ENCODE measurements at regions not wholly inside any gene's neighbourhood (a gene's known extent, or its start where the extent isn't known, plus 50 kb on each side); places are given as distances from the start of the nearest gene placed in this dataset.
"Not testable (repeated sequence)": the region's sequence is repeated elsewhere in the genome, so short reads cannot be mapped to it uniquely, and the experiment has no call there.

DNA sequence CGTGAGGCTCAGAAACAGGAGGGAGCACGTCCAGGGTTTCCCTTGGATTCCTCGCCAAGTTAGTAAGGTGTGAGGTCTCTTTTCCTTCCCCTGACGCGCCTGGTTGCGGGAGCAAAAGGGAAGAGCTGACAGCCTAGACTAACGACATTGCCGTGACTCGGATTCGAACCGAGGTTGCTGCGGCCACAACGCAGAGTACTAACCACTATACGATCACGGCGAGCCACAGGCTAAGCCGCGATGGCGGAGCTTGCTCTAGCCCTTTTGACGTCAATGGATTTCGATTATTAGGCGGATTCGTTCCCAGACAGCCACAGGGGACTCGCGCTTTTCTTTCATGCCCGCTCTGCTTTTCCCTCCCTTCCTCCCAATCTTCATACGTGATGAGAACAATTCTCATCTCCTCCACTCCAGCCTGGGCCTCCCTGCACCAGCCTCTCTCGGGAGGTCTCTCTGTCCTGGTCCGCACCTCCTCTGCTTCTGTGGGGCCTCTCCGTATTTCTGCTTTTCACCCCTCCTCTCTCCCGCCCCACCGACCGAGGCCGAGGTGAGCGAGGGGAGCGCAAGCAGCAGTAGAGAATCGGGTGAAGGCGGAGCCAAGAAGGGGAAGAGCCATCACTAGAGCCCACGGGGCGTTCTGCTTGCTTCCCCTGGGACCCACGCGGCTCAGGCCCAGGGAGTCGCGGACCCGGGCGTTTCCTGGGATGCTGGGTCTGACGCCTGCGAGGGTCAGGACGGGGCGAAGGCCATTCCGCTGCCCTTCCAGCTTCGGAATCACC is 150.7 kb upstream of the NBPF11 start:
- H3K4me3 ChIP-seq (ENCODE audit: low read depth in 1 of 2, low read length in 2 of 2): peak overlapping the region in 1 of 2 donors; percentile 41

DNA sequence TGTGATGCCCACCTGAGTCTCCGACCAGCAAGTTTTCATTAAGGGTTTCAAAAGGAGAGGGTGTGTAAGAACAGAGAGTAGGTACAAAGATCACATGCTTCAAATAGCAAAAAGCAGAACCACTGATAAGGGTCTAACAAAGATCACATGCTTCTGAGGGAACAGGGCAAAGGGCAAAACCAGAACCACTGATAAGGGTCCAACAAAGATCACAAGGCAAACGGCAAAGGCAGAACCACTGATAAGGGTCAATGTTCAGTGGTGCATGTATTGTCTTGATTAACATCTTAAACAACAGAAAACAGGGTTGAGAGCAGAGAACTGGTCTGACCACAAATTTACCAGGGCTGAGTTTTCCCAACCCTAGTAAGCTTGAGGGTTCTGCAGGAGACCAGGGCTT is 145.8 kb upstream of the NBPF11 start:
- H3K9ac ChIP-seq (ENCODE audit: low read length); H3K4me1 ChIP-seq (ENCODE audit: insufficient read depth, low read length); H3K9me3 ChIP-seq (ENCODE audit: low read length); H3K4me3 ChIP-seq (ENCODE audit: low read depth in 1 of 2, low read length in 2 of 2); H3K36me3 ChIP-seq (ENCODE audit: insufficient read depth, low read length); H3K27me3 ChIP-seq (ENCODE audit: control insufficient read depth in 1 of 2, insufficient read depth in 2 of 2, low read length in 2 of 2); H3K27ac ChIP-seq (ENCODE audit: low read depth, low read length): not testable (repeated sequence)

More for the DNA sequence above, 150.7 kb upstream of the NBPF11 start:
- H3K27ac ChIP-seq (ENCODE audit: low read depth, low read length); H3K36me3 ChIP-seq (ENCODE audit: insufficient read depth, low read length); H3K4me1 ChIP-seq (ENCODE audit: insufficient read depth, low read length); H3K9me3 ChIP-seq (ENCODE audit: low read length); H3K9ac ChIP-seq (ENCODE audit: low read length): not testable (repeated sequence)
- peaks cover 5 to 12% of the 10 kb centered on the region in 2 donors for H3K27me3 ChIP-seq (ENCODE audit: control insufficient read depth in 1 of 2, insufficient read depth in 2 of 2, low read length in 2 of 2)

DNA sequence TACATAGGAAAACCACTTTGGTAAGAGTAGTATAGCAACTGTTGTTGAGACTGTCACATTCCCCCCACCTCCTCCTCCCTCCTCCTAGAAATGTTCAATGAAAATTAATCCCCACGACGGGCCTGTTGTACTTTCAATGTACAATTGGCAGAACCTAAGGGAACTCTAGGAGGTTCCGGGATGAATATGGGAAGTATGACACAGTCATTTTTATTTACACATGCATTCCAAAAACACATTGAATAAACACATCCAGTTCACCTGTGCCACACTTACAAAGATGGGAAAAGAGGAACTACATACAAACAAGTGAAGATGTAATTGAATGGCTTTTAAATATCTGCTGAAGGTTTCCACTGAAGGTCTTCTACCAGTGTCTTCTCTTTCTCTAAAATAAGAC is 144.4 kb upstream of the NBPF11 start:
- no peak overlapping the region for H3K27ac ChIP-seq (ENCODE audit: low read depth, low read length)
- H3K9me3 ChIP-seq (ENCODE audit: low read length): no peaks in the 10 kb centered on the region
- H3K4me3 ChIP-seq (ENCODE audit: low read depth in 1 of 2, low read length in 2 of 2): no peak overlapping the region
- no peaks in the 10 kb centered on the region for H3K36me3 ChIP-seq (ENCODE audit: insufficient read depth, low read length)
- no peak overlapping the region for H3K9ac ChIP-seq (ENCODE audit: low read length)
- peaks cover 0 to 3% of the 10 kb centered on the region in 2 donors for H3K27me3 ChIP-seq (ENCODE audit: control insufficient read depth in 1 of 2, insufficient read depth in 2 of 2, low read length in 2 of 2)
- no peaks in the 10 kb centered on the region for H3K4me1 ChIP-seq (ENCODE audit: insufficient read depth, low read length)

DNA sequence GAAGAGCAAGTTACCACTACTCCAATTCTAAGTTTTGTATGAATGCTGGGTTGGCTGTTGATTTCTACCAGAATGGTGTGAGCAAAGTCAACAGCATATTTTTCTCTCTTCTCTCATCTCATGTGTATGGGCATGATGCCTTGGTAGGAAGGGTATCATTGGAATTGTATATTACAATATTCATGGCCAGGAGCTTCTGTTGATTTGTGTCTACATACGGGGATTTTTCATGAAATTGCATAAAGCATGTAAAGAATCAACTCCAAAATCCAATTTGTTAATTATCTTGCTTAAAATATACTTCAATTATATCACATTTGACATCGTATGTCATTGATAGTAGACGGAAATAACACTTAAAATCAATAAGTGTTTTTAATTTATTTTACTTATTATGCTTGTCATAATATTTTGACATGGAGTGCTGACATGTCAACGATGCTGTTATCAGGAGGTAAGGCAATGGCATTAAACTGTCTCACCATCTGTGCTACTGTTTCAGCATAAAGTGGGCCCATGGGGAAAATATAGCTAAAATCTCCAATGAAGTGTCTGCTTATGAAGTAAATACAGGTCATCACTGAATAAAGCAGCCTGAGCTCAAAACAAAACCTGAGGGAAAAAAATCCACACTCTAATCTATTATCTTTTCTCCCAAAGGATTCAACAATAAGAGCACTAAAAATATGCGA is 142.2 kb upstream of the NBPF11 start:
- Histone ChIP-seq H3K27ac (ENCODE audit: low read depth, low read length) (no peak overlapping the region), H3K36me3 (ENCODE audit: insufficient read depth, low read length) (no peaks in the 10 kb centered on the region), H3K4me1 (ENCODE audit: insufficient read depth, low read length) (no peaks in the 10 kb centered on the region), H3K9ac (ENCODE audit: low read length) (no peak overlapping the region), H3K27me3 (ENCODE audit: control insufficient read depth in 1 of 2, insufficient read depth in 2 of 2, low read length in 2 of 2) (peaks cover 0 to 3% of the 10 kb centered on the region in 2 donors), H3K4me3 (ENCODE audit: low read depth in 1 of 2, low read length in 2 of 2) (no peak overlapping the region), H3K9me3 (ENCODE audit: low read length) (no peaks in the 10 kb centered on the region)

DNA sequence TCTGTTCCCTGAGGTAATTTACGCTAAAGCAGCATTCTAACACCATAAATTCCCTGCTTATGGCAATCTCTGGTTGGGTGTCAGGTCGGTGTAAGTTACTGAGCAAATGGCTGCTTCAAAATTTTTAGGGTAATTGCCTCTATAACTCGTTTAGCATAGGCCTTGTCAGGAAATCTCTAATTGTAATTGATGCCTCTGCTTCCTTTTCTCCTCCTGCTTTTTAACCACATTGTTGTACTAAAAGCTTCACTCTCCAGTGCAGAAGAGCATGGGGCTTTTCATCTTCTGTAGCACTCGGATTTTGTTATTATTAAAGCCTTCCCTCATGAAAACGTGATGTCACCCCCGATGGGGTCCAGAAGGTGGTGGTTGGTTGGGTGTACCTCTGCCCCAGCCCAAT is 141.6 kb upstream of the NBPF11 start:
- Histone ChIP-seq H3K4me3 (ENCODE audit: low read depth in 1 of 2, low read length in 2 of 2) (no peak overlapping the region), H3K36me3 (ENCODE audit: insufficient read depth, low read length) (no peaks in the 10 kb centered on the region), H3K9ac (ENCODE audit: low read length) (no peak overlapping the region), H3K27me3 (ENCODE audit: control insufficient read depth in 1 of 2, insufficient read depth in 2 of 2, low read length in 2 of 2) (peaks cover 0 to 3% of the 10 kb centered on the region in 2 donors), H3K4me1 (ENCODE audit: insufficient read depth, low read length) (no peaks in the 10 kb centered on the region), H3K27ac (ENCODE audit: low read depth, low read length) (no peak overlapping the region), H3K9me3 (ENCODE audit: low read length) (no peaks in the 10 kb centered on the region)

DNA sequence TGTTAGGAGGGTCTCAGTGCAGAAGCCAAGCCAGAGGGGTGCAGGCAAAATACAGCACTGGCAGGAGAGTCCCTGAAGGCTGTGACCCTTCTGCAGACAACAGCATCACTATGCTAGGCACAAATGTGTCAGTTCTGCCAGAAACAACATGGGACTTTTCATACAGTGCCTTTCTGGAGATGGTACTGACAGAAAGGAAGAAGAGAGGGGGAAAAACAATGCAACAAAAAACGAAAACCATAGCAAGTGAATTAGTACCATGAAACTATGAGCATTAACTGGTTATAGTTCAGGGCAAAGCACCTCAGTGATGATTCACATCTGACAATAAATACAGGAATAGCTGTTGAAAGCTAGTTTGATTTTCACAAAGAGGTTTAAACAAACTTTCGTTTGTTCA is 140.8 kb upstream of the NBPF11 start:
- H3K9ac ChIP-seq (ENCODE audit: low read length): no peak overlapping the region
- no peaks in the 10 kb centered on the region for H3K36me3 ChIP-seq (ENCODE audit: insufficient read depth, low read length)
- H3K27ac ChIP-seq (ENCODE audit: low read depth, low read length): no peak overlapping the region
- H3K4me1 ChIP-seq (ENCODE audit: insufficient read depth, low read length): no peaks in the 10 kb centered on the region
- H3K27me3 ChIP-seq (ENCODE audit: control insufficient read depth in 1 of 2, insufficient read depth in 2 of 2, low read length in 2 of 2): peaks cover 0 to 3% of the 10 kb centered on the region in 2 donors
- no peak overlapping the region for H3K4me3 ChIP-seq (ENCODE audit: low read depth in 1 of 2, low read length in 2 of 2)
- H3K9me3 ChIP-seq (ENCODE audit: low read length): no peaks in the 10 kb centered on the region

DNA sequence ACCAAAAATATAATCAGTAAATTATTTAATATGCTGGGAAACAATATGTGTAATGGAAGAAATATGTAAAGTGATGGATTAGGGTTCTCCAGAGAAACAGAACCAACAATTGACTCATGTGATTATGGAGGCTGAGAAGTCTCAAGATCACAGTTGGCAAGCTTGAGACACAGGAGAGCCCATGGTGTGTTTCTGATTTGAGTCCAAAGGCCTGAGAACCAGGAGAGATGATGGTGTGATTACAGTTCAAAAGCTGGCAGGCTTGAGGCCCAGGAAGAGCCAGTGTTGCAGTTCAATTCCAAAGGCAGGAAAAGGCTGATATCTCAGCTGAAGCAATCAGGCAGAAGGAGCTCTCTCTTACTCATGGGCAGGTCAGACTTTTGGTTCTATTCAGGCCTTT is 138.8 kb upstream of the NBPF11 start:
- Histone ChIP-seq H3K27ac (ENCODE audit: low read depth, low read length) (no peak overlapping the region), H3K9ac (ENCODE audit: low read length) (no peak overlapping the region), H3K36me3 (ENCODE audit: insufficient read depth, low read length) (no peaks in the 10 kb centered on the region), H3K27me3 (ENCODE audit: control insufficient read depth in 1 of 2, insufficient read depth in 2 of 2, low read length in 2 of 2) (peaks cover 0 to 2% of the 10 kb centered on the region in 2 donors), H3K4me3 (ENCODE audit: low read depth in 1 of 2, low read length in 2 of 2) (no peak overlapping the region), H3K9me3 (ENCODE audit: low read length) (no peaks in the 10 kb centered on the region), H3K4me1 (ENCODE audit: insufficient read depth, low read length) (no peaks in the 10 kb centered on the region)

DNA sequence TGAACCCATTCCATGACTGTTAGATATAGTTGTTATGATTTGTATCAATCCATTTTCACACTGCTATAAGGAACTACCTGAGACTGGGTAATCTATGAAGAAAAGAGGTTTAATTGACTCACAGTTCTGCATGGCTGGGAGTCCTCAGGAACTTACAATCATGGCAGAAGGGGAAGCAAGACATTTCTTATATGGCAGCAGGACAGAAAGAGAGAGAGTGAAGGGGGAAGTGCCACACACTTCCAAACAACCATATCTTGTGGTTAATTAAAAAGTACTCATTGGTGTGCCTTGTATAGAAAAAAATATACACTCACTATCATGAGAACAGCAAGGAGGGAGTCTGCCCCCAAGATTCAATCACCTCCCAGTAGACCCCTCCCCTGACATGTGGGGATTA is 137.6 kb upstream of the NBPF11 start:
- Histone ChIP-seq H3K9ac (ENCODE audit: low read length) (no peak overlapping the region), H3K36me3 (ENCODE audit: insufficient read depth, low read length) (no peaks in the 10 kb centered on the region), H3K27me3 (ENCODE audit: control insufficient read depth in 1 of 2, insufficient read depth in 2 of 2, low read length in 2 of 2) (no peaks in the 10 kb centered on the region), H3K9me3 (ENCODE audit: low read length) (no peaks in the 10 kb centered on the region), H3K27ac (ENCODE audit: low read depth, low read length) (no peak overlapping the region), H3K4me3 (ENCODE audit: low read depth in 1 of 2, low read length in 2 of 2) (no peak overlapping the region), H3K4me1 (ENCODE audit: insufficient read depth, low read length) (no peaks in the 10 kb centered on the region)

DNA sequence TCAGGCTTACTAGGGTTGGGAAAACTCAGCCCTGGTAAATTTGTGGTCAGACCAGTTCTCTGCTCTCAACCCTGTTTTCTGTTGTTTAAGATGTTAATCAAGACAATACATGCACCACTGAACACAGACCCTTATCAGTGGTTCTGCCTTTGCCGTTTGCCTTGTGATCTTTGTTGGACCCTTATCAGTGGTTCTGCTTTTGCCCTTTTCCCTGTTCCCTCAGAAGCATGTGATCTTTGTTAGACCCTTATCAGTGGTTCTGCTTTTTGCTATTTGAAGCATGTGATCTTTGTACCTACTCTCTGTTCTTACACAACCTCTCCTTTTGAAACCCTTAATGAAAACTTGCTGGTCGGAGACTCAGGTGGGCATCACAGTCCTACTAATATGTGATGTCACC is 133.9 kb upstream of the NBPF11 start:
- not testable (repeated sequence) for H3K9ac ChIP-seq (ENCODE audit: low read length); H3K9me3 ChIP-seq (ENCODE audit: low read length); H3K36me3 ChIP-seq (ENCODE audit: insufficient read depth, low read length); H3K4me1 ChIP-seq (ENCODE audit: insufficient read depth, low read length); H3K4me3 ChIP-seq (ENCODE audit: low read depth in 1 of 2, low read length in 2 of 2); H3K27me3 ChIP-seq (ENCODE audit: control insufficient read depth in 1 of 2, insufficient read depth in 2 of 2, low read length in 2 of 2); H3K27ac ChIP-seq (ENCODE audit: low read depth, low read length)

DNA sequence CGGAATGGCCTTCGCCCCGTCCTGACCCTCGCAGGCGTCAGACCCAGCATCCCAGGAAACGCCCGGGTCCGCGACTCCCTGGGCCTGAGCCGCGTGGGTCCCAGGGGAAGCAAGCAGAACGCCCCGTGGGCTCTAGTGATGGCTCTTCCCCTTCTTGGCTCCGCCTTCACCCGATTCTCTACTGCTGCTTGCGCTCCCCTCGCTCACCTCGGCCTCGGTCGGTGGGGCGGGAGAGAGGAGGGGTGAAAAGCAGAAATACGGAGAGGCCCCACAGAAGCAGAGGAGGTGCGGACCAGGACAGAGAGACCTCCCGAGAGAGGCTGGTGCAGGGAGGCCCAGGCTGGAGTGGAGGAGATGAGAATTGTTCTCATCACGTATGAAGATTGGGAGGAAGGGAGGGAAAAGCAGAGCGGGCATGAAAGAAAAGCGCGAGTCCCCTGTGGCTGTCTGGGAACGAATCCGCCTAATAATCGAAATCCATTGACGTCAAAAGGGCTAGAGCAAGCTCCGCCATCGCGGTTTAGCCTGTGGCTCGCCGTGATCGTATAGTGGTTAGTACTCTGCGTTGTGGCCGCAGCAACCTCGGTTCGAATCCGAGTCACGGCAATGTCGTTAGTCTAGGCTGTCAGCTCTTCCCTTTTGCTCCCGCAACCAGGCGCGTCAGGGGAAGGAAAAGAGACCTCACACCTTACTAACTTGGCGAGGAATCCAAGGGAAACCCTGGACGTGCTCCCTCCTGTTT is 128.9 kb upstream of the NBPF11 start:
- H3K4me3 ChIP-seq (ENCODE audit: low read depth in 1 of 2, low read length in 2 of 2): peak overlapping the region in 1 of 2 donors; percentile 50
- H3K9ac ChIP-seq (ENCODE audit: low read length); H3K4me1 ChIP-seq (ENCODE audit: insufficient read depth, low read length); H3K36me3 ChIP-seq (ENCODE audit: insufficient read depth, low read length); H3K9me3 ChIP-seq (ENCODE audit: low read length); H3K27ac ChIP-seq (ENCODE audit: low read depth, low read length): not testable (repeated sequence)
- peaks cover 0 to 11% of the 10 kb centered on the region in 2 donors for H3K27me3 ChIP-seq (ENCODE audit: control insufficient read depth in 1 of 2, insufficient read depth in 2 of 2, low read length in 2 of 2)

DNA sequence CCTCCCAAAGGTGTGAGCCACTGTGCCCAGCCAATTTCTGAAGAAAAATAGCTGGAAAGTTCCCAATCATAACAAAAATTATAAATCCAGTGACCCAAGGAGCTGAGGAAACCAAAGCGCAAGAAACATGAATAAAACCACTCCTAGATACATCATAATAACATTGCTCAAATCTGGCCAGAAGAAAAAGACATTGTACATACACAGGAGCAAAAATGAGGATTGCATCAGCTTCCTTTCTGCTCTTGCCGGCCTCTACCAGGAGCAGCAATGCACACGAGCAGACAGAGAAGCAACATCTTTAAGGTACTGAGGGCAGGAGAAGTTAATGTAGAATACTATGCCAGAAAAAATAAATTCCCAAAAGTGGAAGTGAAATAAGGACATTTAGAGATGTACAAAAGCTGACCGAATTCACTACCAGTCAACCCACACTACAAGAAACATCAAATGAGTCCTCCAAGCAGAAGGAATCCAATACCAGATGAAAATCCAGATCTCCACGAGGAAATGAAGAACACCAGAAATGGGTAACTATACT is 127.0 kb upstream of the NBPF11 start:
- H3K4me3 ChIP-seq (ENCODE audit: low read depth in 1 of 2, low read length in 2 of 2); H3K36me3 ChIP-seq (ENCODE audit: insufficient read depth, low read length); H3K27ac ChIP-seq (ENCODE audit: low read depth, low read length); H3K9ac ChIP-seq (ENCODE audit: low read length); H3K9me3 ChIP-seq (ENCODE audit: low read length); H3K4me1 ChIP-seq (ENCODE audit: insufficient read depth, low read length): not testable (repeated sequence)
- H3K27me3 ChIP-seq (ENCODE audit: control insufficient read depth in 1 of 2, insufficient read depth in 2 of 2, low read length in 2 of 2): peaks cover 0 to 22% of the 10 kb centered on the region in 2 donors
